ENCODE measurements at regions not wholly inside any gene's neighbourhood (a gene's known extent, or its start where the extent isn't known, plus 50 kb on each side); places are given as distances from the start of the nearest gene placed in this dataset.

- TF ChIP-seq L3MBTL2 (conservative IDR thresholded peaks at IDR 0.05) (no peak), CTBP1 (IDR thresholded peaks at IDR 0.05; ENCODE audit: borderline replicate concordance) (no peak)
Measured at GRCh38 chr20:4437131-4437530, 188.0 kb upstream of the ADRA1D start.
